ENCODE measurements at regions not wholly inside any gene's neighbourhood (a gene's known extent, or its start where the extent isn't known, plus 50 kb on each side); places are given as distances from the start of the nearest gene placed in this dataset.

GRCh38 chr13:44022196-44022595 lies 142.5 kb downstream of the LACC1 start:
- no peak for ATAC-seq
- Mint-ChIP-seq H3K27me3 (peaks cover 2% of the 10 kb centered on the region), H3K4me1 (no peaks in the 10 kb centered on the region), H3K4me3 (no peak overlapping the region), H3K9me3 (no peaks in the 10 kb centered on the region), H3K36me3 (ENCODE audit: low read depth) (no peaks in the 10 kb centered on the region), H3K27ac (no peak overlapping the region)
- DNase-seq = no peak

GRCh38 chr13:44024167-44024845 lies 144.6 kb downstream of the LACC1 start:
- no peaks in the 10 kb centered on the region for H3K4me1 Mint-ChIP-seq
- no peaks in the 10 kb centered on the region for H3K36me3 Mint-ChIP-seq (ENCODE audit: low read depth)
- no peak overlapping the region for H3K27ac Mint-ChIP-seq

GRCh38 chr13:44024846-44025195 lies 145.1 kb downstream of the LACC1 start:
- no peaks in the 10 kb centered on the region for H3K36me3 Mint-ChIP-seq (ENCODE audit: low read depth)
- no peak for ATAC-seq
- H3K9me3 Mint-ChIP-seq = no peaks in the 10 kb centered on the region

More at GRCh38 chr13:44024167-44024845, 144.6 kb downstream of the LACC1 start:
- Mint-ChIP-seq H3K27me3 (peaks cover 4% of the 10 kb centered on the region), H3K9me3 (no peaks in the 10 kb centered on the region), H3K4me3 (no peak overlapping the region)
- DNase-seq (no peak), ATAC-seq (no peak)

GRCh38 chr13:44026194-44026593 lies 146.5 kb downstream of the LACC1 start:
- H3K36me3 Mint-ChIP-seq (ENCODE audit: low read depth) = no peaks in the 10 kb centered on the region
- no peaks in the 10 kb centered on the region for H3K4me1 Mint-ChIP-seq
- ATAC-seq (no peak), DNase-seq (no peak)
- no peak overlapping the region for H3K27ac Mint-ChIP-seq
- H3K9me3 Mint-ChIP-seq = no peaks in the 10 kb centered on the region
- no peak overlapping the region for H3K4me3 Mint-ChIP-seq
- H3K27me3 Mint-ChIP-seq = peaks cover 4% of the 10 kb centered on the region

More at GRCh38 chr13:44024846-44025195, 145.1 kb downstream of the LACC1 start:
- Mint-ChIP-seq H3K4me3 (no peak overlapping the region), H3K4me1 (no peaks in the 10 kb centered on the region), H3K27ac (no peak overlapping the region), H3K27me3 (peaks cover 4% of the 10 kb centered on the region)
- no peak for DNase-seq

GRCh38 chr13:44028734-44029133 lies 149.0 kb downstream of the LACC1 start:
- no peaks in the 10 kb centered on the region for H3K4me1 Mint-ChIP-seq
- no peaks in the 10 kb centered on the region for H3K36me3 Mint-ChIP-seq (ENCODE audit: low read depth)
- no peaks in the 10 kb centered on the region for H3K9me3 Mint-ChIP-seq
- no peak for DNase-seq
- H3K27me3 Mint-ChIP-seq = peaks cover 4% of the 10 kb centered on the region
- H3K27ac Mint-ChIP-seq = no peak overlapping the region
- no peak overlapping the region for H3K4me3 Mint-ChIP-seq
- ATAC-seq = no peak

- H3K36me3 Mint-ChIP-seq (ENCODE audit: low read depth) = no peaks in the 10 kb centered on the region
- no peak for DNase-seq
- H3K27ac Mint-ChIP-seq = no peak overlapping the region
- H3K4me1 Mint-ChIP-seq = no peaks in the 10 kb centered on the region
- H3K4me3 Mint-ChIP-seq = no peak overlapping the region
- H3K9me3 Mint-ChIP-seq = peaks cover 4% of the 10 kb centered on the region
- peaks cover 10% of the 10 kb centered on the region for H3K27me3 Mint-ChIP-seq
- no peak for ATAC-seq
Measured at GRCh38 chr13:44030615-44031014, 150.9 kb downstream of the LACC1 start.

- Mint-ChIP-seq H3K4me1 (no peaks in the 10 kb centered on the region), H3K27ac (no peak overlapping the region), H3K9me3 (peaks cover 7% of the 10 kb centered on the region), H3K4me3 (no peak overlapping the region), H3K36me3 (ENCODE audit: low read depth) (no peaks in the 10 kb centered on the region), H3K27me3 (peaks cover 12% of the 10 kb centered on the region)
- ATAC-seq (no peak), DNase-seq (no peak)
Measured at GRCh38 chr13:44031555-44031954, 151.9 kb downstream of the LACC1 start.

GRCh38 chr13:44032802-44033201 lies 153.1 kb downstream of the LACC1 start:
- DNase-seq (no peak), ATAC-seq (no peak)
- H3K9me3 Mint-ChIP-seq = peaks cover 7% of the 10 kb centered on the region
- no peak overlapping the region for H3K27ac Mint-ChIP-seq
- no peaks in the 10 kb centered on the region for H3K36me3 Mint-ChIP-seq (ENCODE audit: low read depth)
- no peak overlapping the region for H3K4me3 Mint-ChIP-seq
- H3K4me1 Mint-ChIP-seq = no peaks in the 10 kb centered on the region
- H3K27me3 Mint-ChIP-seq = peaks cover 13% of the 10 kb centered on the region

GRCh38 chr13:44035400-44035799 lies 155.7 kb downstream of the LACC1 start:
- DNase-seq (no peak), ATAC-seq (no peak)
- Mint-ChIP-seq H3K4me3 (no peak overlapping the region), H3K9me3 (peaks cover 7% of the 10 kb centered on the region), H3K4me1 (no peaks in the 10 kb centered on the region), H3K36me3 (ENCODE audit: low read depth) (no peaks in the 10 kb centered on the region), H3K27ac (no peak overlapping the region), H3K27me3 (peaks cover 12% of the 10 kb centered on the region)

GRCh38 chr13:44040070-44040817 lies 160.5 kb downstream of the LACC1 start:
- DNase-seq = no peak
- Mint-ChIP-seq H3K4me1 (no peaks in the 10 kb centered on the region), H3K27ac (no peak overlapping the region), H3K27me3 (peaks cover 11% of the 10 kb centered on the region), H3K36me3 (ENCODE audit: low read depth) (no peaks in the 10 kb centered on the region), H3K4me3 (no peak overlapping the region), H3K9me3 (peaks cover 6% of the 10 kb centered on the region)
- no peak for ATAC-seq

GRCh38 chr13:44040818-44041100 lies 161.1 kb downstream of the LACC1 start:
- Mint-ChIP-seq H3K4me1 (no peaks in the 10 kb centered on the region), H3K27me3 (peaks cover 6% of the 10 kb centered on the region), H3K27ac (no peak overlapping the region), H3K36me3 (ENCODE audit: low read depth) (no peaks in the 10 kb centered on the region), H3K4me3 (no peak overlapping the region), H3K9me3 (peaks cover 1% of the 10 kb centered on the region)
- ATAC-seq (no peak), DNase-seq (no peak)

GRCh38 chr13:44044547-44045179 lies 165.0 kb downstream of the LACC1 start:
- Mint-ChIP-seq H3K27ac (no peak overlapping the region), H3K9me3 (no peaks in the 10 kb centered on the region), H3K36me3 (ENCODE audit: low read depth) (no peaks in the 10 kb centered on the region), H3K4me3 (no peak overlapping the region), H3K4me1 (no peaks in the 10 kb centered on the region), H3K27me3 (peaks cover 8% of the 10 kb centered on the region)
- DNase-seq (no peak), ATAC-seq (no peak)

GRCh38 chr13:44045180-44045562 lies 165.5 kb downstream of the LACC1 start:
- no peak overlapping the region for H3K27ac Mint-ChIP-seq
- no peak for DNase-seq
- peaks cover 8% of the 10 kb centered on the region for H3K27me3 Mint-ChIP-seq
- H3K9me3 Mint-ChIP-seq = no peaks in the 10 kb centered on the region
- H3K4me1 Mint-ChIP-seq = no peaks in the 10 kb centered on the region
- ATAC-seq = no peak
- no peak overlapping the region for H3K4me3 Mint-ChIP-seq
- H3K36me3 Mint-ChIP-seq (ENCODE audit: low read depth) = no peaks in the 10 kb centered on the region

- ATAC-seq (no peak), DNase-seq (no peak)
- no peak overlapping the region for H3K4me3 Mint-ChIP-seq
- no peaks in the 10 kb centered on the region for H3K9me3 Mint-ChIP-seq
- H3K27ac Mint-ChIP-seq = no peak overlapping the region
- peaks cover 2% of the 10 kb centered on the region for H3K4me1 Mint-ChIP-seq
- H3K27me3 Mint-ChIP-seq = peaks cover 8% of the 10 kb centered on the region
- no peaks in the 10 kb centered on the region for H3K36me3 Mint-ChIP-seq (ENCODE audit: low read depth)
Measured at GRCh38 chr13:44046428-44046827, 166.7 kb downstream of the LACC1 start.

- ATAC-seq (no peak), DNase-seq (no peak)
- Mint-ChIP-seq H3K27me3 (peaks cover 13% of the 10 kb centered on the region), H3K36me3 (ENCODE audit: low read depth) (no peaks in the 10 kb centered on the region), H3K4me1 (peaks cover 9% of the 10 kb centered on the region), H3K4me3 (no peak overlapping the region), H3K27ac (no peak overlapping the region), H3K9me3 (no peaks in the 10 kb centered on the region)
Measured at GRCh38 chr13:44048326-44048725, 168.6 kb downstream of the LACC1 start.

All from activated naive CD8-positive, alpha-beta T cell treated with anti-CD3 and anti-CD28 coated beads, Interleukin-2, amount 50 U/mL, for 24 hours (primary cell).